ENCODE measurements at regions not wholly inside any gene's neighbourhood (a gene's known extent, or its start where the extent isn't known, plus 50 kb on each side); places are given as distances from the start of the nearest gene placed in this dataset.
A peak's percentile ranks its signal among the peaks of the same experiment; 100 is the strongest.

- DNase-seq (ENCODE audit: low read depth), result no peak
- Histone ChIP-seq H3K4me3 (ENCODE audit: low read depth, low read length) (no peak overlapping the region), H3K36me3 (ENCODE audit: control insufficient read depth, insufficient read depth, low read length) (no peaks in the 10 kb centered on the region), H3K27me3 (ENCODE audit: control insufficient read depth, insufficient read depth, low read length) (no peaks in the 10 kb centered on the region)
- TF ChIP-seq CTCF (IDR thresholded peaks at IDR 0.05; ENCODE audit: insufficient read depth, low read length, poor library complexity, severe bottlenecking), result peak; percentile 19
Observed at GRCh38 chr17:77279448-77280303, 138.9 kb downstream of the SEC14L1 start.

GRCh38 chr17:77280304-77281121 is 139.7 kb downstream of the SEC14L1 start:
- TF ChIP-seq CTCF (IDR thresholded peaks at IDR 0.05; ENCODE audit: insufficient read depth, low read length, poor library complexity, severe bottlenecking), result no peak
- DNase-seq (ENCODE audit: low read depth), result no peak
- H3K4me3 ChIP-seq (ENCODE audit: low read depth, low read length), result peak overlapping the region; percentile 37
- no peaks in the 10 kb centered on the region for H3K27me3 ChIP-seq (ENCODE audit: control insufficient read depth, insufficient read depth, low read length)
- no peaks in the 10 kb centered on the region for H3K36me3 ChIP-seq (ENCODE audit: control insufficient read depth, insufficient read depth, low read length)

- DNase-seq (ENCODE audit: low read depth), result no peak
- TF ChIP-seq CTCF (IDR thresholded peaks at IDR 0.05; ENCODE audit: insufficient read depth, low read length, poor library complexity, severe bottlenecking), result no peak
- Histone ChIP-seq H3K27me3 (ENCODE audit: control insufficient read depth, insufficient read depth, low read length) (no peaks in the 10 kb centered on the region), H3K36me3 (ENCODE audit: control insufficient read depth, insufficient read depth, low read length) (no peaks in the 10 kb centered on the region), H3K4me3 (ENCODE audit: low read depth, low read length) (peak overlapping the region; percentile 91)
Observed at GRCh38 chr17:77281122-77281903, 140.5 kb downstream of the SEC14L1 start.

- Histone ChIP-seq H3K36me3 (ENCODE audit: control insufficient read depth, insufficient read depth, low read length) (no peaks in the 10 kb centered on the region), H3K27me3 (ENCODE audit: control insufficient read depth, insufficient read depth, low read length) (no peaks in the 10 kb centered on the region), H3K4me3 (ENCODE audit: low read depth, low read length) (peak overlapping the region; percentile 91)
- no peak for TF ChIP-seq CTCF (IDR thresholded peaks at IDR 0.05; ENCODE audit: insufficient read depth, low read length, poor library complexity, severe bottlenecking)
- DNase-seq (ENCODE audit: low read depth), result no peak
Observed at GRCh38 chr17:77281904-77282367, 141.2 kb downstream of the SEC14L1 start.

- Histone ChIP-seq H3K4me3 (ENCODE audit: low read depth, low read length) (peak overlapping the region; percentile 91), H3K27me3 (ENCODE audit: control insufficient read depth, insufficient read depth, low read length) (no peaks in the 10 kb centered on the region), H3K36me3 (ENCODE audit: control insufficient read depth, insufficient read depth, low read length) (no peaks in the 10 kb centered on the region)
- DNase-seq (ENCODE audit: low read depth), result no peak
- no peak for TF ChIP-seq CTCF (IDR thresholded peaks at IDR 0.05; ENCODE audit: insufficient read depth, low read length, poor library complexity, severe bottlenecking)
Observed at GRCh38 chr17:77282524-77283515, 142.1 kb downstream of the SEC14L1 start.
